Stomach (tissue), 8 donors: ENCODE measurements at regions not wholly inside any gene's neighbourhood (a gene's known extent, or its start where the extent isn't known, plus 50 kb on each side); places are given as distances from the start of the nearest gene placed in this dataset.

Experiments used
- DNase-seq, 2 donors: peaks; one replicate each; pipeline versions ENCODE4 v3.0.0 to v3.0.0-alpha.2; 2013 to 2019
- H3K27ac ChIP-seq, 5 donors: fragments of 200-600 bp in 4 of 5; sonication (generic) in 4 of 5; one replicate each; pipeline ENCODE4 v1.5.1; 2013 to 2019; ENCODE audit warnings: mild to moderate bottlenecking in 1 of 5, moderate library complexity in 1 of 5
- H3K27me3 ChIP-seq, 3 donors: fragments of 200-600 bp; sonication (generic); one replicate each; pipeline ENCODE4 v1.5.1; 2017 to 2019; ENCODE audit warnings: mixed run types in 1 of 3
- H3K36me3 ChIP-seq, 4 donors: fragments of 200-600 bp; sonication (generic); 1 replicate in 3 of 4; 2 replicates in 1 of 4; pipeline ENCODE4 v1.5.1; 2016 to 2019
- H3K4me1 ChIP-seq, 4 donors: fragments of 200-600 bp; sonication (generic); one replicate each; pipeline ENCODE4 v1.5.1; 2016 to 2019
- H3K4me3 ChIP-seq, 4 donors: fragments of 200-600 bp; sonication (generic) in 3 of 4; one replicate each; pipeline ENCODE4 v1.5.1; 2016 to 2019; ENCODE audit warnings: mild to moderate bottlenecking in 1 of 4
- H3K9me3 ChIP-seq, 4 donors: fragments of 200-600 bp; sonication (generic); one replicate each; pipeline ENCODE4 v1.5.1; 2016 to 2019
- CTCF ChIP-seq, 7 experiments: fragments of 450-650 bp in 4 of 7; fragments of 200-600 bp in 3 of 7; sonication (generic) in 3 of 7; IDR thresholded peaks; one replicate each; pipeline ENCODE4 v1.5.1; 2016 to 2019; ENCODE audit warnings: antibody characterized with exemption in 7 of 7, control low read depth in 2 of 7, mild to moderate bottlenecking in 1 of 7
- EP300 ChIP-seq: sonication (generic); formaldehyde crosslinking; IDR thresholded peaks from one replicate; pipeline ENCODE4 v1.6.1; 2017; ENCODE audit warnings: antibody characterized with exemption
- POLR2A ChIP-seq, 4 donors: fragments of 450-650 bp; IDR thresholded peaks; one replicate each; pipeline ENCODE4 v1.6.1; 2016; ENCODE audit warnings: antibody characterized with exemption in 4 of 4, control low read depth in 2 of 4, mild to moderate bottlenecking in 1 of 4, moderate library complexity in 1 of 4
- POLR2AphosphoS5 ChIP-seq, 3 donors: sonication (generic); formaldehyde crosslinking; IDR thresholded peaks; one replicate each; pipeline ENCODE4 v1.6.1; 2016; ENCODE audit warnings: antibody characterized with exemption in 3 of 3
- WGBS, 5 donors: extraction: QIAGEN DNeasy Blood & Tissue Kit in 3 of 5; methylation state at CpG; one replicate each; pipeline versions ENCODE4 v1.1.5 to v1.1.7; 2013 to 2018; 5-methylcytosine and 5-hydroxymethylcytosine counted together
- intact Hi-C: fragments of 100-400 bp; cut with DNase I; formaldehyde crosslinking; loops from one replicate; pipeline ENCODE4 v1.15.1; 2023; ENCODE audit warnings: low total_unique reads
- donor health status: healthy with polysubstance abuse.
- donor health status: Bipolar disorder and iron deficiency.
- donor health status: healthy.

- intact Hi-C loops, result no loop called here
- whole genome bisulfite sequencing, 5 donors, result 66 to 73% (median 71%) methylated on average over 2 of the region's 2 CpGs
- no peaks in the 10 kb centered on the region for H3K27me3 ChIP-seq
Measured at GRCh38 chr10:42911359-42911758, 128.8 kb downstream of the BMS1 start.

GRCh38 chr10:42916974-42917373 is 134.4 kb downstream of the BMS1 start:
- intact Hi-C loops, result no loop called here
- H3K36me3 ChIP-seq, result no peaks in the 10 kb centered on the region
- no peaks in the 10 kb centered on the region for H3K4me1 ChIP-seq
- TF ChIP-seq POLR2A (IDR thresholded peaks at IDR 0.05), result no peak
- no peak for TF ChIP-seq POLR2AphosphoS5 (IDR thresholded peaks at IDR 0.05)
- no peak for TF ChIP-seq EP300
- TF ChIP-seq CTCF (IDR thresholded peaks at IDR 0.05), result no peak
- H3K9me3 ChIP-seq, result peaks cover 4 to 41% (median 18%) of the 10 kb centered on the region in 4 donors
- no peak for DNase-seq
- H3K27ac ChIP-seq, result no peak overlapping the region
- no peaks in the 10 kb centered on the region for H3K27me3 ChIP-seq
- no peak overlapping the region for H3K4me3 ChIP-seq

More at GRCh38 chr10:42911359-42911758, 128.8 kb downstream of the BMS1 start:
- Histone ChIP-seq H3K4me1 (no peaks in the 10 kb centered on the region), H3K9me3 (peaks cover 2 to 33% (median 23%) of the 10 kb centered on the region in 4 donors), H3K4me3 (no peak overlapping the region), H3K36me3 (no peaks in the 10 kb centered on the region), H3K27ac (no peak overlapping the region)
- no peak for DNase-seq
- TF ChIP-seq POLR2AphosphoS5 (IDR thresholded peaks at IDR 0.05) (no peak), CTCF (IDR thresholded peaks at IDR 0.05) (no peak), EP300 (no peak), POLR2A (IDR thresholded peaks at IDR 0.05) (no peak)

GRCh38 chr10:42917821-42918220 is 135.2 kb downstream of the BMS1 start:
- H3K9me3 ChIP-seq, result peaks cover 4 to 49% (median 22%) of the 10 kb centered on the region in 4 donors
- intact Hi-C loops, result no loop called here
- H3K4me3 ChIP-seq, result no peak overlapping the region
- no peak overlapping the region for H3K27ac ChIP-seq
- TF ChIP-seq POLR2A (IDR thresholded peaks at IDR 0.05) (no peak), EP300 (no peak), CTCF (IDR thresholded peaks at IDR 0.05) (no peak), POLR2AphosphoS5 (IDR thresholded peaks at IDR 0.05) (no peak)
- 33 to 49% (median 44%) methylated on average over 2 of the region's 2 CpGs for WGBS, 5 donors
- H3K36me3 ChIP-seq, result no peaks in the 10 kb centered on the region
- DNase-seq, result no peak
- H3K27me3 ChIP-seq, result no peaks in the 10 kb centered on the region
- H3K4me1 ChIP-seq, result no peaks in the 10 kb centered on the region

GRCh38 chr10:42921951-42922350 is 139.4 kb downstream of the BMS1 start:
- intact Hi-C loops, result no loop called here
- TF ChIP-seq POLR2A (IDR thresholded peaks at IDR 0.05), result no peak
- TF ChIP-seq POLR2AphosphoS5 (IDR thresholded peaks at IDR 0.05), result no peak
- TF ChIP-seq EP300, result no peak
- no peak for TF ChIP-seq CTCF (IDR thresholded peaks at IDR 0.05)
- 81 to 88% (median 86%) methylated on average over 2 of the region's 2 CpGs for WGBS, 5 donors
- Histone ChIP-seq H3K4me3 (no peak overlapping the region), H3K36me3 (no peaks in the 10 kb centered on the region), H3K9me3 (peaks cover 0 to 20% (median 7%) of the 10 kb centered on the region in 4 donors), H3K4me1 (no peaks in the 10 kb centered on the region), H3K27me3 (peaks cover 0 to 9% (median 0%) of the 10 kb centered on the region in 3 donors), H3K27ac (no peak overlapping the region)
- DNase-seq, result no peak
